Naive B cell (primary cell): ENCODE measurements at regions not wholly inside any gene's neighbourhood (a gene's known extent, or its start where the extent isn't known, plus 50 kb on each side); places are given as distances from the start of the nearest gene placed in this dataset.

Experiments
- ATAC-seq, 2 donors: fragments of 150-1000 bp; cut with Tn5 transposase; 2 replicates each; pipeline ENCODE4 v1.10.0; 2021; ENCODE audit warnings: low read depth in 2 of 2, mild to moderate bottlenecking in 2 of 2, moderate library complexity in 2 of 2
- DNase-seq: peaks from one replicate; pipeline ENCODE4 v3.0.0; 2022
- H3K27ac Mint-ChIP-seq, 6 donors: one replicate each; pipeline ENCODE4 v1.8.0; 2020 to 2022; ENCODE audit warnings: mild to moderate bottlenecking in 6 of 6, mixed read lengths in 6 of 6, moderate library complexity in 5 of 6, inconsistent platforms in 2 of 6
- H3K27me3 Mint-ChIP-seq, 3 donors: one replicate each; pipeline ENCODE4 v1.8.0; 2021 to 2022; ENCODE audit warnings: mixed read lengths in 3 of 3, mild to moderate bottlenecking in 1 of 3
- H3K36me3 Mint-ChIP-seq, 2 donors: one replicate each; pipeline ENCODE4 v1.8.0; 2020 to 2022; ENCODE audit warnings: mixed read lengths in 2 of 2, inconsistent platforms in 1 of 2, mild to moderate bottlenecking in 1 of 2
- H3K4me1 Mint-ChIP-seq, 3 donors: one replicate each; pipeline ENCODE4 v1.8.0; 2020 to 2022; ENCODE audit warnings: mixed read lengths in 3 of 3, inconsistent platforms in 1 of 3, mild to moderate bottlenecking in 1 of 3, moderate library complexity in 1 of 3
- H3K4me3 Mint-ChIP-seq, 8 donors: one replicate each; pipeline ENCODE4 v1.8.0; 2020 to 2022; ENCODE audit warnings: mild to moderate bottlenecking in 8 of 8, mixed read lengths in 8 of 8, moderate library complexity in 8 of 8, inconsistent platforms in 2 of 8
- H3K9me3 Mint-ChIP-seq, 7 donors: one replicate each; pipeline ENCODE4 v1.8.0; 2020 to 2022; ENCODE audit warnings: mixed read lengths in 7 of 7, mild to moderate bottlenecking in 5 of 7, inconsistent platforms in 2 of 7, moderate library complexity in 1 of 7

DNA sequence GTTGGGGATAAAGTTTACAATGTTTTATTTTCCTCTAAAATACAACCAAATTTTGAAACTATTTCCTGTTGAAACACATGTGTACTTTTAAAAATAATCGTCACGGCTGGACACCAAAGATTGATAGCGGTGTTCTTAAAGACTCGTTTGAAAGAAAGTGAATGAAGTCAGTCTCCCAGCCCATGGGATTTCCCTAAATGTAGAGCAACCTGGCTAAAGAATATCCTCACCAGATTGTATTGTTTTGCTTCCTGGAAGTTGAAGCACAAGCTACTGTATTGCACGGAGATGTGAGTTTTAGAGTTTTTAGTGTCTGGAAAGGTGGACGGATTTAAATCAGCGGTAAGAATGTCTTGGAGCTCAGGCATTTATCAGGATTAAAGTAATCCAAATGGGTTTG, 189.5 kb downstream of the THBS2 start:
- no peak overlapping the region for H3K4me3 Mint-ChIP-seq
- peaks cover 0 to 3% (median 0%) of the 10 kb centered on the region in 3 donors for H3K27me3 Mint-ChIP-seq
- DNase-seq (no peak), ATAC-seq (no peak)
- peaks cover 2 to 28% (median 9%) of the 10 kb centered on the region in 7 donors for H3K9me3 Mint-ChIP-seq
- H3K4me1 Mint-ChIP-seq = no peaks in the 10 kb centered on the region
- no peak overlapping the region for H3K27ac Mint-ChIP-seq
- peaks cover 4 to 7% of the 10 kb centered on the region in 2 donors for H3K36me3 Mint-ChIP-seq

- no peak overlapping the region for H3K4me3 Mint-ChIP-seq
- ATAC-seq = no peak
- no peak overlapping the region for H3K27ac Mint-ChIP-seq
- peaks cover 3 to 19% (median 8%) of the 10 kb centered on the region in 7 donors for H3K9me3 Mint-ChIP-seq
- H3K27me3 Mint-ChIP-seq = peaks cover 0 to 3% (median 0%) of the 10 kb centered on the region in 3 donors
- DNase-seq = no peak
- peaks cover 3 to 4% of the 10 kb centered on the region in 2 donors for H3K36me3 Mint-ChIP-seq
- no peaks in the 10 kb centered on the region for H3K4me1 Mint-ChIP-seq
Observed at GRCh38 chr6:169062272-169062671, 191.4 kb downstream of the THBS2 start.

GRCh38 chr6:169058634-169059033, 195.0 kb downstream of the THBS2 start:
- Mint-ChIP-seq H3K36me3 (peaks cover 0 to 4% of the 10 kb centered on the region in 2 donors), H3K4me3 (no peak overlapping the region), H3K9me3 (peaks cover 0 to 30% (median 8%) of the 10 kb centered on the region in 7 donors), H3K4me1 (no peaks in the 10 kb centered on the region), H3K27me3 (peaks cover 0 to 5% (median 0%) of the 10 kb centered on the region in 3 donors), H3K27ac (no peak overlapping the region)
- DNase-seq (no peak), ATAC-seq (no peak)

- H3K27ac Mint-ChIP-seq = no peak overlapping the region
- H3K9me3 Mint-ChIP-seq = peaks cover 0 to 17% (median 0%) of the 10 kb centered on the region in 7 donors
- H3K4me1 Mint-ChIP-seq = no peaks in the 10 kb centered on the region
- H3K4me3 Mint-ChIP-seq = no peak overlapping the region
- no peak for DNase-seq
- peaks cover 0 to 9% (median 0%) of the 10 kb centered on the region in 3 donors for H3K27me3 Mint-ChIP-seq
- no peak for ATAC-seq
- H3K36me3 Mint-ChIP-seq = no peaks in the 10 kb centered on the region
Observed at GRCh38 chr6:169052462-169052861, 201.2 kb downstream of the THBS2 start.

DNA sequence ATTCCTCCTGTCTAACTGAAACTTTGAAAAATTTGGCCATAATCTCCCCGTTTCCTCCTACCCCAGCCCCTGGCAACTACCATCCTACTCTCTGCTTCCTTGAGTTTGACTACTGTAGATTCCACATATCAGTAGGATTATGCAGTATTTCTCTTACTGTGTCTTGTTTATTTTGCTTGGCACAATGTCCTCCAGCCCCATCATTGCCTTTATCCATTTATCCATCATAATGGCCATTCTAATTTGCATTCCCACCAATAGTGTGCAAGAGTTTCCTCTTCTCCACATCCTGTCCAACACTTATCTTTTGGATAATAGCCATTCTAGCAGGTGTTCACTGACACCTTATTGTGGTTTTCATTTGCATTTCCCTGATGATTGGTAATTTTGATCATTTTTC, 202.3 kb downstream of the THBS2 start:
- no peak overlapping the region for H3K27ac Mint-ChIP-seq
- H3K36me3 Mint-ChIP-seq = no peaks in the 10 kb centered on the region
- peaks cover 0 to 9% (median 0%) of the 10 kb centered on the region in 3 donors for H3K27me3 Mint-ChIP-seq
- DNase-seq = no peak
- no peak for ATAC-seq
- H3K4me3 Mint-ChIP-seq = no peak overlapping the region
- no peaks in the 10 kb centered on the region for H3K4me1 Mint-ChIP-seq
- H3K9me3 Mint-ChIP-seq = peaks cover 0 to 11% (median 0%) of the 10 kb centered on the region in 7 donors

DNA sequence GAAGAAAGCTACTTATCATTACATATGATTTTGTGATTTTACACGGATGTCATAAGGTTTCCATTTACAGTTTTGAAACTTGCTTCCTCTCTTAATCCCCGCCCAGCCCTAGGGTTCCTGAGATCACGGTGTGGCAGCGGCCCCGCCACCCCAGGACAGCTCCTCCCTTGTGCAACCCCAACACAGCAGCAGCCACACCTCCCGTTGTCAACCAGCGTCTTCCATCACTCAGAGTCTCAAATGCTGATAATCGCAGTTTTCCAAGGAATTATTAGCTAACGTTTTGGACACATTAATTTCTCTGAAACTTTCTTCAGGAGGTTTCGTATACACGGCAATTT, 204.8 kb downstream of the THBS2 start:
- Mint-ChIP-seq H3K36me3 (no peaks in the 10 kb centered on the region), H3K27me3 (peaks cover 0 to 5% (median 0%) of the 10 kb centered on the region in 3 donors), H3K9me3 (peaks cover 0 to 2% (median 0%) of the 10 kb centered on the region in 7 donors), H3K4me3 (no peak overlapping the region), H3K27ac (peak overlapping the region in 1 of 6 donors; percentile 23), H3K4me1 (no peaks in the 10 kb centered on the region)
- DNase-seq (no peak), ATAC-seq (no peak)

GRCh38 chr6:169048185-169048864, 205.3 kb downstream of the THBS2 start:
- Mint-ChIP-seq H3K36me3 (no peaks in the 10 kb centered on the region), H3K27me3 (peaks cover 0 to 3% (median 0%) of the 10 kb centered on the region in 3 donors), H3K27ac (no peak overlapping the region), H3K4me3 (no peak overlapping the region), H3K4me1 (no peaks in the 10 kb centered on the region), H3K9me3 (peaks cover 0 to 2% (median 0%) of the 10 kb centered on the region in 7 donors)
- ATAC-seq = no peak
- DNase-seq = no peak

- no peak for ATAC-seq
- Mint-ChIP-seq H3K27me3 (no peaks in the 10 kb centered on the region), H3K4me3 (no peak overlapping the region), H3K36me3 (no peaks in the 10 kb centered on the region), H3K9me3 (peaks cover 0 to 2% (median 0%) of the 10 kb centered on the region in 7 donors), H3K4me1 (no peaks in the 10 kb centered on the region), H3K27ac (no peak overlapping the region)
- no peak for DNase-seq
Observed at GRCh38 chr6:169047345-169047744, 206.3 kb downstream of the THBS2 start.

- no peak for ATAC-seq
- Mint-ChIP-seq H3K9me3 (peaks cover 0 to 2% (median 0%) of the 10 kb centered on the region in 7 donors), H3K36me3 (no peaks in the 10 kb centered on the region), H3K27me3 (no peaks in the 10 kb centered on the region), H3K4me1 (no peaks in the 10 kb centered on the region), H3K27ac (no peak overlapping the region), H3K4me3 (no peak overlapping the region)
- DNase-seq = no peak
Observed at GRCh38 chr6:169046483-169047192, 207.0 kb downstream of the THBS2 start.

DNA sequence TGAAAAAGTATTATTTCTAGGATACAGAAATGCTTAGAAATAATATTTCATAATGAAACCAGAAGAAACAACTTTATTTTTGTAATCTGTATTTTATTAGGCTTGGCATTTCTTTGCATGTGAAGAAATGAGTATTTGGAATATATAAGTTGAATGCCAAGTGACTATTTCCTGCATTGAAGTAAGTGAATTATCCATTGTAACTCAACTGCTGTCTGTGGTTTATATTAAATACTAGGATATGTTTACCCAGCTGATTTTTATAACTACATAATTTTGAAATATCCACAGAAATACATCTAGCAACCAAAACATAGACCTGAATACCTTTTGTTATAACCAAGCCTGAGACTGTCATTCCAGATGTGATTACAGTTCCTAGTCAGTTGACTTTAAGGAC, 207.6 kb downstream of the THBS2 start:
- H3K27me3 Mint-ChIP-seq = no peaks in the 10 kb centered on the region
- H3K36me3 Mint-ChIP-seq = no peaks in the 10 kb centered on the region
- no peaks in the 10 kb centered on the region for H3K4me1 Mint-ChIP-seq
- ATAC-seq = no peak
- no peak for DNase-seq
- H3K4me3 Mint-ChIP-seq = no peak overlapping the region
- peaks cover 0 to 2% (median 0%) of the 10 kb centered on the region in 7 donors for H3K9me3 Mint-ChIP-seq
- H3K27ac Mint-ChIP-seq = no peak overlapping the region

DNA sequence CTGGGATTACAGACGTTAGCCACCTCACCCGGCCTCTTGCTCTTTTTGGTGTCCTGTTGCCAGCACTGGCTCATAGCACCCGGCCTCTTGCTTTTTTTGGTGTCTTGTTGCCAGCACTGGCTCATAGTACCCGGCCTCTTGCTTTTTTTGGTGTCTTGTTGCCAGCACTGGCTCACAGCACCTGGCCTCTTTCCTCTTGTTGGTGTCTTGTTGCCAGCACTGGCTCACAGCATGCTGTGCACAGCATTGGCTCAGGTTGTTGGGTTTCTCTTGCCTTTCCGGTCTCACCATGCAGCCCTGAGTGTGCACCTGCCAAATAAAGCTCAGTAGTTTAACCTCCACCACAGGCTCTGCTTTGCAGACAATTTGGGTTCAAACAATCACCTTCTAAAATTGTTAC, 208.2 kb downstream of the THBS2 start:
- H3K36me3 Mint-ChIP-seq = no peaks in the 10 kb centered on the region
- no peak for DNase-seq
- H3K27ac Mint-ChIP-seq = no peak overlapping the region
- H3K4me1 Mint-ChIP-seq = no peaks in the 10 kb centered on the region
- no peak overlapping the region for H3K4me3 Mint-ChIP-seq
- H3K9me3 Mint-ChIP-seq = peaks cover 0 to 4% (median 0%) of the 10 kb centered on the region in 7 donors
- no peaks in the 10 kb centered on the region for H3K27me3 Mint-ChIP-seq
- no peak for ATAC-seq

GRCh38 chr6:169044381-169045230, 209.0 kb downstream of the THBS2 start:
- H3K36me3 Mint-ChIP-seq = no peaks in the 10 kb centered on the region
- H3K4me1 Mint-ChIP-seq = no peaks in the 10 kb centered on the region
- ATAC-seq (no peak), DNase-seq (no peak)
- peaks cover 0 to 4% (median 0%) of the 10 kb centered on the region in 7 donors for H3K9me3 Mint-ChIP-seq
- H3K4me3 Mint-ChIP-seq = no peak overlapping the region
- no peaks in the 10 kb centered on the region for H3K27me3 Mint-ChIP-seq
- H3K27ac Mint-ChIP-seq = peak overlapping the region in 1 of 6 donors; percentile 78

DNA sequence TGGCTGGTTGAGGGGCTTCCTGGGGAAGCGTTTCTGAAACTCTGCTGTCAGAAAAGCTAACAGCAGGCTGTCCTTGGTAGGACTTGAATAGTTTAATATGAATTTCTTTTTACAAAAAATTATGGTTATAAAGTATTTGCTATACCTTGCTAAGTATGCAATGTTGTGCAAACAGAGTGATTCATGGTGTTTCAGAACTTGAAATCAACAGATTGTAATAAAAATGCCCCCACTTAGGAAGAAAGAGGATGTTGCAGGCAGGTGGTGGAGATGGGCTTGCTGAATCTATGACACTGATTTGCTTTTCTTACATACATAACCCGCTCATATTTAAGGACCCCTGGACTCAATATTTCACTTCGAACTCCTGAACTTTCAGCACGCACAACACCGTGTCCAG, 211.6 kb downstream of the THBS2 start:
- no peak for ATAC-seq
- H3K4me3 Mint-ChIP-seq = no peak overlapping the region
- no peaks in the 10 kb centered on the region for H3K4me1 Mint-ChIP-seq
- no peaks in the 10 kb centered on the region for H3K27me3 Mint-ChIP-seq
- DNase-seq = no peak
- H3K36me3 Mint-ChIP-seq = no peaks in the 10 kb centered on the region
- no peak overlapping the region for H3K27ac Mint-ChIP-seq
- H3K9me3 Mint-ChIP-seq = peaks cover 0 to 23% (median 14%) of the 10 kb centered on the region in 7 donors
